HCT116 (cell line): ENCODE measurements at regions not wholly inside any gene's neighbourhood (a gene's known extent, or its start where the extent isn't known, plus 50 kb on each side); places are given as distances from the start of the nearest gene placed in this dataset.

Experiments
- ATAC-seq: fragments of 200-7000 bp; cut with Tn5 transposase; 2 replicates; pipeline ENCODE4 v1.9.1; 2020; ENCODE audit warnings: mild to moderate bottlenecking, moderate library complexity
- BruUV-seq: library from RNA; stranded (reverse); fragments of 400-500 nt; replicated peaks from 2 replicates; lab custom pipeline; 2021; lab: Mats Ljungman, UMichigan
- CTCF ChIA-PET: fragments of 300-600 bp; sonication (Branson Sonifier 250); formaldehyde crosslinking; loops from one replicate; lab custom pipeline; 2021; ENCODE audit warnings: antibody characterized with exemption; lab: Charles Lee
- POLR2A ChIA-PET: fragments of 300-600, 350-600 bp; sonication (Branson Sonifier 250); formaldehyde crosslinking; loops from one replicate; lab custom pipeline; 2021; ENCODE audit warnings: antibody characterized with exemption; lab: Charles Lee
- RAD21 ChIA-PET, 2 experiments: fragments of 300-600 bp; sonication (Branson Sonifier 250); formaldehyde crosslinking; loops; one replicate each; lab custom pipeline; 2023; ENCODE audit warnings: low total read pairs in 2 of 2; ENCODE audit not compliant: uncharacterized antibody in 2 of 2, unreplicated experiment in 2 of 2, low non-redundant PET in 1 of 2; lab: Charles Lee
- DNase-seq: peaks from one replicate; pipeline ENCODE4 v3.0.0-alpha.2; 2010; ENCODE audit warnings: low read depth, low spot score
- H2AFZ ChIP-seq: fragments of 200-600 bp; shearing (Covaris generic), sonication (generic); 2 replicates; pipeline ENCODE4 v1.6.1; 2017; ENCODE audit warnings: low read depth, mixed run types, mixed read lengths, antibody characterized with exemption, low read length; ENCODE audit not compliant: poor library complexity, severe bottlenecking
- H3K27ac ChIP-seq: 2 replicates; pipeline ENCODE4 v1.5.1; 2012; ENCODE audit warnings: low read depth, low read length
- H3K27me3 ChIP-seq: fragments of 200-600 bp; sonication (generic); 2 replicates; pipeline ENCODE4 v1.6.1; 2016; ENCODE audit warnings: mixed run types, low read length, mixed read lengths; ENCODE audit not compliant: insufficient read depth
- H3K36me3 ChIP-seq, 2 experiments: fragments of 200-500 bp in 1 of 2; fragments of 200-600 bp in 1 of 2; sonication (Bioruptor generic) in 1 of 2; sonication (generic) in 1 of 2; 2 replicates each; pipeline versions ENCODE4 v1.5.1 to v1.6.1; 2014 to 2016; ENCODE audit warnings: low read length in 2 of 2, inconsistent platforms in 1 of 2, mixed read lengths in 1 of 2, mixed run types in 1 of 2; ENCODE audit not compliant: insufficient read depth in 2 of 2, control insufficient read depth in 1 of 2
- H3K4me1 ChIP-seq, 2 experiments: fragments of 200-600 bp in 1 of 2; sonication (generic) in 1 of 2; 2 replicates each; pipeline versions ENCODE4 v1.5.1 to v1.6.1; 2012 to 2017; ENCODE audit warnings: low read length in 2 of 2, inconsistent platforms in 1 of 2, mild to moderate bottlenecking in 1 of 2, mixed read lengths in 1 of 2, mixed run types in 1 of 2, moderate library complexity in 1 of 2; ENCODE audit not compliant: insufficient read depth in 2 of 2, control insufficient read depth in 1 of 2
- H3K4me2 ChIP-seq: fragments of 200-600 bp; sonication (generic); 2 replicates; pipeline ENCODE4 v1.6.1; 2017; ENCODE audit warnings: mixed run types, low read length, mixed read lengths
- H3K4me3 ChIP-seq, 2 experiments: fragments of 200-600 bp in 1 of 2; sonication (generic) in 1 of 2; replicated peaks in 1 of 2; 2 replicates each; pipeline ENCODE4 v1.5.1; 2011 to 2016; ENCODE audit warnings: low read length in 2 of 2, control low read depth in 1 of 2, low read depth in 1 of 2, mild to moderate bottlenecking in 1 of 2, mixed read lengths in 1 of 2, mixed run types in 1 of 2
- H3K79me2 ChIP-seq: fragments of 200-600 bp; sonication (generic); 2 replicates; pipeline ENCODE4 v1.6.1; 2017; ENCODE audit warnings: mild to moderate bottlenecking, mixed run types, low read length, moderate library complexity, mixed read lengths; ENCODE audit not compliant: insufficient read depth
- H3K9ac ChIP-seq: fragments of 200-600 bp; sonication (generic); 2 replicates; pipeline ENCODE4 v1.6.1; 2016; ENCODE audit warnings: low read length, mixed read lengths
- H3K9me2 ChIP-seq: fragments of 200-600 bp; sonication (generic), shearing (Covaris generic); 2 replicates; pipeline ENCODE4 v1.6.1; 2017; ENCODE audit warnings: mixed run types, mild to moderate bottlenecking, moderate library complexity; ENCODE audit not compliant: insufficient read depth
- H3K9me3 ChIP-seq, 2 experiments: fragments of 200-500 bp in 1 of 2; fragments of 200-600 bp in 1 of 2; sonication (Bioruptor generic) in 1 of 2; sonication (generic) in 1 of 2; 2 replicates each; pipeline ENCODE4 v1.6.1; 2014 to 2017; ENCODE audit warnings: low read length in 2 of 2, mixed read lengths in 2 of 2, inconsistent platforms in 1 of 2, low read depth in 1 of 2, mild to moderate bottlenecking in 1 of 2, mixed run types in 1 of 2, moderate library complexity in 1 of 2; ENCODE audit not compliant: control insufficient read depth in 1 of 2, insufficient read depth in 1 of 2
- H4K20me1 ChIP-seq: fragments of 200-600 bp; sonication (generic), shearing (Covaris generic); 2 replicates; pipeline ENCODE4 v1.6.1; 2017; ENCODE audit warnings: mixed run types, mild to moderate bottlenecking, moderate library complexity; ENCODE audit not compliant: insufficient read depth
- CEBPB ChIP-seq: IDR thresholded peaks from 2 replicates; pipeline ENCODE4 v1.6.1; 2012; ENCODE audit warnings: low read depth
- CTCF ChIP-seq, 3 experiments: fragments of 200-600 bp in 1 of 3; sonication (generic) in 1 of 3; IDR thresholded peaks in 2 of 3; conservative IDR thresholded peaks in 1 of 3; 2 replicates each; pipeline ENCODE4 v1.5.1; 2012 to 2017; ENCODE audit warnings: low read depth in 2 of 3, low read length in 2 of 3, antibody characterized with exemption in 1 of 3, borderline replicate concordance in 1 of 3, control low read depth in 1 of 3, mild to moderate bottlenecking in 1 of 3, mixed read lengths in 1 of 3, mixed run types in 1 of 3, moderate library complexity in 1 of 3; ENCODE audit not compliant: insufficient read depth in 1 of 3
- EGR1 ChIP-seq: IDR thresholded peaks from 2 replicates; pipeline ENCODE4 v1.6.1; 2012; ENCODE audit warnings: low read depth
- EZH2phosphoT487 ChIP-seq: fragments of 200-600 bp; IDR thresholded peaks from 2 replicates; pipeline ENCODE4 v1.6.1; 2018; ENCODE audit warnings: antibody characterized with exemption, borderline replicate concordance
- FOSL1 ChIP-seq: IDR thresholded peaks from 2 replicates; pipeline ENCODE4 v1.6.1; 2012; ENCODE audit warnings: low read depth
- JUND ChIP-seq: IDR thresholded peaks from 2 replicates; pipeline ENCODE4 v1.6.1; 2012
- MAX ChIP-seq: IDR thresholded peaks from 2 replicates; pipeline ENCODE4 v1.6.1; 2012
- POLR2A ChIP-seq: IDR thresholded peaks from 2 replicates; pipeline ENCODE4 v1.7.0; 2011; ENCODE audit warnings: borderline replicate concordance; ENCODE audit not compliant: insufficient read depth, insufficient read length; ENCODE audit errors: extremely low read depth
- POLR2AphosphoS5 ChIP-seq: IDR thresholded peaks from 2 replicates; pipeline ENCODE4 v1.6.1; 2011; ENCODE audit warnings: mild to moderate bottlenecking, low read depth, low read length, moderate library complexity
- RAD21 ChIP-seq: IDR thresholded peaks from 2 replicates; pipeline ENCODE4 v1.6.1; 2012; ENCODE audit warnings: low read depth, mild to moderate bottlenecking
- REST ChIP-seq: IDR thresholded peaks from 2 replicates; pipeline ENCODE4 v1.6.1; 2012; ENCODE audit warnings: low read depth
- SRF ChIP-seq: IDR thresholded peaks from 2 replicates; pipeline ENCODE4 v1.6.1; 2012; ENCODE audit warnings: low read depth
- TCF7L2 ChIP-seq: IDR thresholded peaks from 2 replicates; pipeline ENCODE4 v1.7.0; 2011; ENCODE audit warnings: borderline replicate concordance, inconsistent platforms; ENCODE audit not compliant: insufficient read depth, insufficient read length; ENCODE audit errors: extremely low read depth
- YY1 ChIP-seq: IDR thresholded peaks from 2 replicates; pipeline ENCODE4 v1.6.1; 2011; ENCODE audit warnings: low read length, low read depth, moderate library complexity, mild to moderate bottlenecking; ENCODE audit not compliant: insufficient replicate concordance; ENCODE audit errors: extremely low read depth
- ZNF274 ChIP-seq: fragments of 200-500 bp; sonication (Bioruptor generic); IDR thresholded peaks from 2 replicates; pipeline ENCODE4 v1.6.1; 2014; ENCODE audit warnings: mild to moderate bottlenecking, low read depth, low read length, inconsistent platforms
- intact Hi-C: fragments of 100-400 bp; cut with micrococcal nuclease; formaldehyde crosslinking; loops from 2 replicates; pipeline ENCODE4 v1.10.0; 2022

- DNase-seq, result no peak
- intact Hi-C loops, result no loop called here
- Histone ChIP-seq H3K4me3 (no peak overlapping the region), H3K4me1 (no peaks in the 10 kb centered on the region), H3K9me2 (no peaks in the 10 kb centered on the region), H3K27me3 (no peaks in the 10 kb centered on the region), H3K27ac (no peak overlapping the region), H3K36me3 (no peaks in the 10 kb centered on the region), H4K20me1 (no peaks in the 10 kb centered on the region), H3K9ac (no peak overlapping the region), H3K9me3 (no peaks in the 10 kb centered on the region), H3K79me2 (no peaks in the 10 kb centered on the region), H3K4me2 (no peak overlapping the region), H2AFZ (no peak overlapping the region)
- CTCF ChIA-PET, result no interaction called here
- RAD21 ChIA-PET, result no interaction called here
- POLR2A ChIA-PET, result no interaction called here
- TF ChIP-seq TCF7L2 (no peak), EGR1 (no peak), ZNF274 (no peak), RAD21 (no peak), CTCF (IDR thresholded peaks at IDR 0.05 in 2 of 3, conservative IDR thresholded peaks at IDR 0.05 in 1 of 3; ENCODE audit: borderline replicate concordance in 1 of 3, insufficient read depth in 1 of 3, low read depth in 2 of 3, low read length in 2 of 3) (no peak), JUND (no peak), CEBPB (no peak), EZH2phosphoT487 (no peak), MAX (no peak), POLR2AphosphoS5 (no peak), YY1 (no peak), SRF (no peak), FOSL1 (no peak), POLR2A (no peak), REST (no peak)
- ATAC-seq, result no peak
- no TSS peak for BruUV-seq
Measured at GRCh38 chr1:79441238-79441637, 434.7 kb upstream of the ADGRL4 start.
